MG63 (cell line): ENCODE measurements at regions not wholly inside any gene's neighbourhood (a gene's known extent, or its start where the extent isn't known, plus 50 kb on each side); places are given as distances from the start of the nearest gene placed in this dataset.
"Not testable (repeated sequence)": the region's sequence is repeated elsewhere in the genome, so short reads cannot be mapped to it uniquely, and the experiment has no call there.

Experiments
- DNase-seq: peaks from one replicate; pipeline ENCODE4 v3.0.0-alpha.2; 2020
- H3K27me3 ChIP-seq: fragments of 250-450 bp; sonication (Bioruptor Pico); 2 replicates; pipeline ENCODE4 v1.5.1; 2020; ENCODE audit warnings: mild to moderate bottlenecking, moderate library complexity
- H3K36me3 ChIP-seq: fragments of 250-450 bp; sonication (Bioruptor Pico); 2 replicates; pipeline ENCODE4 v1.5.1; 2020; ENCODE audit warnings: mild to moderate bottlenecking, moderate library complexity
- H3K4me3 ChIP-seq: fragments of 250-450 bp; sonication (Bioruptor Pico); 2 replicates; pipeline ENCODE4 v1.5.1; 2020; ENCODE audit warnings: mild to moderate bottlenecking, moderate library complexity
- H3K9me3 ChIP-seq: fragments of 250-450 bp; sonication (Bioruptor Pico); 2 replicates; pipeline ENCODE4 v1.5.1; 2020; ENCODE audit warnings: mild to moderate bottlenecking, moderate library complexity

DNA sequence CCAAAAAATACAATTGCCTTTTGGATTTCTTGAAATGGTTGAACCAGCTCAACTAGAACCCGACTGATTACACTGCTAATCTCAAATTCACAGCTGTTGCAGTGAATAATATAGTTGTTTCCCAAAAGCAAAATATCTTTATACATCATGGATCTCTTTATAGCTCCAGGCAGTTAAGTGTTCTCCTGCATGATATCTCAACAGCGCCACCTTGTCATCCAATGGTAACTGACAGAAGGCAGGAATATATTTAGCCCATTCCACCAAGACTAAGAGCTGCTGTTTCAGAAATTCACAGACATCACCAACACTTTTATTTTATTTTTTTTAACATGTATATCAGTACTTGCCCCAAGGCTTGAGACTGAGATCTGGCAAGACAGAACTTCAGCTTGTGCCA, 1141.0 kb upstream of the PRR20A start:
- Histone ChIP-seq H3K9me3 (no peaks in the 10 kb centered on the region), H3K27me3 (no peaks in the 10 kb centered on the region), H3K4me3 (no peak overlapping the region), H3K36me3 (no peaks in the 10 kb centered on the region)
- DNase-seq: no peak

DNA sequence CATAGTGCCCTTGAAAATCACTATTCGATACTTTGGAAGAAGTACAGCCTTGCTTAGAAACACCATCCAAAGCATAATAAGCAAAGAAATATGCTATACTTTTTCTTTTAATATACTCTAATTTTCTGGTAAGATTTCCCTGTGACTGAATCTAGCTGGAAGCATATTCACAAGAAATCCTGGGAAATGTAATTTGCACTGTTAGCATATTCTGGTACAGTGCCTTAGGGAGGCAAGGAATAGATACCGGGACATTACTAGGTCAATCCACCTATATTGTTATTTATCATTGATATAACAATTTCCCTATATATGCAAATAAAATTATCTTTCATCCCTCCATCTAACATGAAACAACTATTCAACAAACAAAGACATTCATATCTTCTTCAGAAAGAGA, 1131.3 kb upstream of the PRR20A start:
- H3K9me3 ChIP-seq: no peaks in the 10 kb centered on the region
- no peak overlapping the region for H3K4me3 ChIP-seq
- H3K36me3 ChIP-seq: no peaks in the 10 kb centered on the region
- no peak for DNase-seq
- H3K27me3 ChIP-seq: no peaks in the 10 kb centered on the region

- H3K9me3 ChIP-seq: no peaks in the 10 kb centered on the region
- no peak for DNase-seq
- H3K36me3 ChIP-seq: no peaks in the 10 kb centered on the region
- no peaks in the 10 kb centered on the region for H3K27me3 ChIP-seq
- H3K4me3 ChIP-seq: no peak overlapping the region
Measured at GRCh38 chr13:56012644-56013043, 1128.1 kb upstream of the PRR20A start.

- Histone ChIP-seq H3K9me3 (no peaks in the 10 kb centered on the region), H3K36me3 (no peaks in the 10 kb centered on the region), H3K4me3 (no peak overlapping the region), H3K27me3 (no peaks in the 10 kb centered on the region)
- no peak for DNase-seq
Measured at GRCh38 chr13:56015919-56016318, 1124.8 kb upstream of the PRR20A start.

DNA sequence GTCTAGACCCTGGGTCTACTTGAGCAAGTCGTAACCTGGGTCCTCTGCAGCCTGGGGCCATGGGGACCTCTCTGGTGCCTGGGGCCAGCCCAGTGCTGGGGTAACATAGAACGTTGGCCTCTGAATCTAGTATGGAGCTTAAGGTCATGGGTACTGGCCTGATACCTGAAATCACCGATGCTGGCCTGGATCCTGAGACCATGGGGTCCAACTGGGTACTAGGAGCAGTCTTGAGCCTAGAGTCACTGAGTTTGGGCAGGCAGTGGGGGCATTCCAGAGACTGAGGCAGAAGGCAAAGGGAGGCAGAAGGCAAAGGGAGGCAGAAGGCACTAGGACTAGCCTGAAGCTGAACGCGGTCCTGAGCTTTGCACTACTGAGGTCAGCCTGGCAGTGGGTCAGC, 1121.1 kb upstream of the PRR20A start:
- H3K36me3 ChIP-seq: no peaks in the 10 kb centered on the region
- no peaks in the 10 kb centered on the region for H3K27me3 ChIP-seq
- DNase-seq: no peak
- H3K4me3 ChIP-seq: no peak overlapping the region
- H3K9me3 ChIP-seq: no peaks in the 10 kb centered on the region

DNA sequence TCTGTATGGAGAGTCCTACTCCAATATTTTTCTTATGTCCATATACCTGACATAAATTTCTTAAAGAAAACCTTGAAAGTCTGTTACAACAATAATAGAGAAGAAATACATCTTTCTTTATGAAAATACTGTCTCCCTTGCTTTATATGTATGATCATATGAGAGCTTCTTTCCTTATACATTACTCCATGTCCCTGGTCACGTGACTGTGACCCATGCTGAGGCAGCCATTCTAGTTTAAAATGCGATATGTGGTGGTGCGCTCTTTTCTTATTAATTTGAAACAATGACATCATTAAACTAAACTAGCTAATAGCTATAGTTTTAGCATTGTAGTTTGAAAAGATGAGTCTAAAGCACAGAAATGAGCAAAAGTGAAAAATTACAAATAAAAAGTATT, 1120.3 kb upstream of the PRR20A start:
- H3K27me3 ChIP-seq: no peaks in the 10 kb centered on the region
- no peak overlapping the region for H3K4me3 ChIP-seq
- no peak for DNase-seq
- no peaks in the 10 kb centered on the region for H3K9me3 ChIP-seq
- no peaks in the 10 kb centered on the region for H3K36me3 ChIP-seq

- no peaks in the 10 kb centered on the region for H3K9me3 ChIP-seq
- no peak for DNase-seq
- H3K27me3 ChIP-seq: no peaks in the 10 kb centered on the region
- no peaks in the 10 kb centered on the region for H3K36me3 ChIP-seq
- no peak overlapping the region for H3K4me3 ChIP-seq
Measured at GRCh38 chr13:56039992-56040391, 1100.7 kb upstream of the PRR20A start.

GRCh38 chr13:56066321-56066720, 1074.4 kb upstream of the PRR20A start:
- no peak for DNase-seq
- no peaks in the 10 kb centered on the region for H3K36me3 ChIP-seq

DNA sequence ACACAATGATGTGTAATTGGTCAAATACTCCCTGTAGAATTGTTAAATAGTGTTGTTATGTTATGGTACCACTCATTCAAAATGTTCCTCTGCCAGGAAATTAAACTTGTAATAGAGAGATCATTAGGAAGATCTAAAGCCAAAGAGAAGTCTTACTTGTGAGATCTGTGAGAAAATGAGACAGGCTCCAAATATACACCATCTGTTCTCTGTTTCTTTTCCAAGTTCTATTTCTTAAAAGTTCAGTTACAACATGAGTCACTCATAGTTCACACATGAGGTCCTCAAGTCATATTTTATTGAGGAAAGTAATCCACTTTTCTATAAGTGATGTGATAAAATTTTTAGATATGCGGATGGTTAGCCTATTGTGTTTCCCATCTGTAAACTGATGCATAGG, 1038.1 kb upstream of the PRR20A start:
- Histone ChIP-seq H3K27me3 (no peaks in the 10 kb centered on the region), H3K9me3 (no peaks in the 10 kb centered on the region), H3K4me3 (no peak overlapping the region), H3K36me3 (no peaks in the 10 kb centered on the region)
- no peak for DNase-seq

More at GRCh38 chr13:56066321-56066720, 1074.4 kb upstream of the PRR20A start:
- Histone ChIP-seq H3K9me3 (no peaks in the 10 kb centered on the region), H3K4me3 (no peak overlapping the region), H3K27me3 (no peaks in the 10 kb centered on the region)

GRCh38 chr13:56110751-56111150, 1030.0 kb upstream of the PRR20A start:
- H3K36me3 ChIP-seq: no peaks in the 10 kb centered on the region
- H3K27me3 ChIP-seq: no peaks in the 10 kb centered on the region
- no peak for DNase-seq
- H3K4me3 ChIP-seq: no peak overlapping the region
- no peaks in the 10 kb centered on the region for H3K9me3 ChIP-seq

- no peak overlapping the region for H3K4me3 ChIP-seq
- H3K9me3 ChIP-seq: no peaks in the 10 kb centered on the region
- no peak for DNase-seq
- H3K36me3 ChIP-seq: no peaks in the 10 kb centered on the region
- no peaks in the 10 kb centered on the region for H3K27me3 ChIP-seq
Measured at GRCh38 chr13:56134524-56134923, 1006.2 kb upstream of the PRR20A start.

GRCh38 chr13:56166864-56167263, 973.9 kb upstream of the PRR20A start:
- Histone ChIP-seq H3K36me3 (no peaks in the 10 kb centered on the region), H3K27me3 (no peaks in the 10 kb centered on the region), H3K4me3 (no peak overlapping the region), H3K9me3 (no peaks in the 10 kb centered on the region)
- DNase-seq: no peak

DNA sequence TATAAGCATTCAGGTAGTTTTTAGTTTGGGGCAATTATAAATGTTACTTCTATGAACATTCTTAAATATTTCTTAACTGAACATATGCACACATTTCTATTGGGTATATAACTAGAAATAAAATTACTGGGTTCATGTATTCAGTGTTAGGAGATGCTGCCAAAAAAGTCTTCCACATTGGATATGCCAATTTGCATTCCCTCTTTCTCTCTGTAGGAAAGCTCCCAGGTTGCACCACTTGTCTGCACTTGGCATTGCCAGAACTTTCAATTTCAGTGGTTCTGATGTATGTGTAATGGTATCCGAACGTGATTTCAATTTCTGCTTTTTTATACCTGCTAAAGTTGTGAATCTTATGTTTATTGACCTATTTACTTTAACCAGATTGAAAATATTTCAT, 972.1 kb upstream of the PRR20A start:
- Histone ChIP-seq H3K27me3 (no peaks in the 10 kb centered on the region), H3K9me3 (no peaks in the 10 kb centered on the region), H3K4me3 (no peak overlapping the region), H3K36me3 (no peaks in the 10 kb centered on the region)
- DNase-seq: no peak

DNA sequence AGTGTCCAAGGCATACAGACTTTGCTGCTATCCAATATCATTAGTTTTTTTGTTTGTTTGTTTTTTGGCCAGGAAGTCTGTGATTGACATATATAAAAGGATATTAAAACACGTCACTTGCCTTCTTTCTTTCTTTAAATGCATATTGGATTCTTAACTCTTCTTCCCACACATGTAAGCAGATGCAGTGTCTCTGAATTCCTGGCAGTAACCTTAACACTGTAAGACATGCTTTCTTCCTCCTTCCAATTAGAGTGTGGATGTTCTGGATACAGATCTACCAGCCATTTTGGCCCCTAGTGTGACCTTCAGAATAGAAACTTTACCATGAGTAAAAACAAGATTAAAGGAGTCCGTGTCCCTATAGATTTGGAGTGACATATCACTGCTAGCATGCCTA, 967.4 kb upstream of the PRR20A start:
- Histone ChIP-seq H3K36me3 (no peaks in the 10 kb centered on the region), H3K4me3 (no peak overlapping the region), H3K27me3 (no peaks in the 10 kb centered on the region), H3K9me3 (no peaks in the 10 kb centered on the region)
- DNase-seq: no peak

DNA sequence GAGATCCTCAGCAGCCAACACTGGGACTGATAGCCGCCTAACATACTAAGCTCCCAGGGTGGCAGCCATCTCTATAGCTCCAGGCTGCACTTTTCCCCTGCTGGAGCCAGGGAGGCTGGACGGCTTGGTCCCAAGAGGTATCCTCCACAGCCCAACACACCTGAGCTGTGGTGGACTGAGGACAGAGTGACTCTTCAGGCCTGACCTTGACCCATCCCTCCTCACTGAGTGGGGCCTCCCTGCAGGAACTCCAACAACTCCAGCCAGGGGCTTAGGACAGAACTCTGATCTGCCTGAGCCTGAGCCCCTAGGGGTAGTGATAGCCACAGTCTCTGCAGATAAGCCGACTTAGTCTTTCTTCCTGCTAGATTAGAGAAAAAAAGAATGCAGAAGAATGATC, 958.1 kb upstream of the PRR20A start:
- Histone ChIP-seq H3K27me3 (no peaks in the 10 kb centered on the region), H3K4me3 (no peak overlapping the region), H3K36me3 (no peaks in the 10 kb centered on the region), H3K9me3 (no peaks in the 10 kb centered on the region)
- no peak for DNase-seq

- DNase-seq: no peak
- H3K27me3 ChIP-seq: no peaks in the 10 kb centered on the region
- H3K4me3 ChIP-seq: no peak overlapping the region
- no peaks in the 10 kb centered on the region for H3K9me3 ChIP-seq
- no peaks in the 10 kb centered on the region for H3K36me3 ChIP-seq
Measured at GRCh38 chr13:56187331-56187730, 953.4 kb upstream of the PRR20A start.

DNA sequence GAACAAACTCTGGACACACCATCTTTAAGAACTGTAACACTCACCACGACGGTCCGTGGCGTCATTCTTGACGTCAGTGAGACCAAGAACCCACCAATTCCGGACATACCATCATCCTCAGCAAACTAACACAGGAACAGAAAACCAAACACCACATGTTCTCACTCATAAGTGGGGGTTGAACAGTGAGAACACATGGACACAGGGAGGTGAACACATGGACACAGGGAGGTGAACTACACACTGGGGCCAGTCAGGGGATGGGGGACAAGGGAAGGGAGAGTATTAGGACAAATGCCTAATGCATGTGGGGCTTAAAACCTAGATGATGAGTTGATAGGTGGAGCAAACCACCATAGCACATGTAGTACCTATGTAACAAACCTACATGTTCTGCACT, 952.1 kb upstream of the PRR20A start:
- H3K4me3 ChIP-seq, H3K36me3 ChIP-seq, H3K9me3 ChIP-seq, DNase-seq, H3K27me3 ChIP-seq: not testable (repeated sequence)

- no peak for DNase-seq
- H3K36me3 ChIP-seq: no peaks in the 10 kb centered on the region
- H3K9me3 ChIP-seq: no peaks in the 10 kb centered on the region
- H3K27me3 ChIP-seq: no peaks in the 10 kb centered on the region
- H3K4me3 ChIP-seq: no peak overlapping the region
Measured at GRCh38 chr13:56189439-56189838, 951.3 kb upstream of the PRR20A start.

DNA sequence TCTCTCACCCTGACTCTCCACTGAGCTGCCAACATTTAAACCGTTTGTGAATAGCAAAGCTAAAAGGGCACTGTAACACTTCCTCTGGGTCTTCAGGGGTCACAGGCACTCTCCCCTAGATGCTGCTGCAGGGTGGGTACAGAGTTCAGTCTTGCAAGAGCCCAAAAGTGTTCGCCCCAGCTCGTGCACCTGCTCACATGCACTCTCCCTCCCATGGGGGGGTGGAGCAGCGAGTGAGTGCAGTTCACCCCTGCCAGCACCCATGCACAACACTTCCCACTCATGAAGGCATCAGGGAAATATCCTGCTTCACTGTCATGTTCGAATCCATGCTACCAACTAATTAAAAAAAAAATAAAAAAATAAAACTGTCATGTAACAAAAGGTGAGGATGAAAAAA, 950.7 kb upstream of the PRR20A start:
- Histone ChIP-seq H3K4me3 (no peak overlapping the region), H3K27me3 (no peaks in the 10 kb centered on the region), H3K9me3 (no peaks in the 10 kb centered on the region), H3K36me3 (no peaks in the 10 kb centered on the region)
- no peak for DNase-seq
